GM23338 (cell line): ENCODE measurements at regions not wholly inside any gene's neighbourhood (a gene's known extent, or its start where the extent isn't known, plus 50 kb on each side); places are given as distances from the start of the nearest gene placed in this dataset.

ENCODE experiments used
- ATAC-seq: fragments of 200-7000 bp; cut with Tn5 transposase; 3 replicates; pipeline ENCODE4 v1.9.1; 2020
- DNase-seq: peaks from one replicate; pipeline ENCODE4 v3.0.0-alpha.2; 2015; ENCODE audit warnings: low spot score
- H2AFZ ChIP-seq: fragments of 200-600 bp; sonication (generic); 2 replicates; pipeline ENCODE4 v1.8.0; 2016; ENCODE audit warnings: antibody characterized with exemption, mild to moderate bottlenecking, moderate library complexity
- H3F3A ChIP-seq: fragments of 200-600 bp; sonication (generic); replicated peaks from 2 replicates; pipeline ENCODE4 v1.8.0; 2017; ENCODE audit warnings: antibody characterized with exemption, mixed run types, low read depth
- H3K27ac ChIP-seq: fragments of 200-600 bp; sonication (generic); 2 replicates; pipeline ENCODE4 v1.6.1; 2016; ENCODE audit warnings: low read depth
- H3K27me3 ChIP-seq: fragments of 200-600 bp; sonication (generic); 2 replicates; pipeline ENCODE4 v1.8.0; 2016; ENCODE audit warnings: mild to moderate bottlenecking, mixed run types, moderate library complexity; ENCODE audit not compliant: insufficient read depth
- H3K36me3 ChIP-seq: fragments of 200-600 bp; sonication (generic); 2 replicates; pipeline ENCODE4 v1.8.0; 2016; ENCODE audit warnings: mild to moderate bottlenecking; ENCODE audit not compliant: insufficient read depth
- H3K4me1 ChIP-seq: fragments of 200-600 bp; sonication (generic); 2 replicates; pipeline ENCODE4 v1.8.0; 2016; ENCODE audit warnings: mild to moderate bottlenecking, moderate library complexity; ENCODE audit not compliant: insufficient read depth
- H3K4me2 ChIP-seq: fragments of 200-600 bp; sonication (generic); 2 replicates; pipeline ENCODE4 v1.7.1; 2017; ENCODE audit warnings: mixed run types
- H3K4me3 ChIP-seq: fragments of 200-600 bp; sonication (generic); 2 replicates; pipeline ENCODE4 v1.6.1; 2016; ENCODE audit warnings: mixed run types
- H3K79me2 ChIP-seq: fragments of 200-600 bp; sonication (generic); replicated peaks from 2 replicates; pipeline ENCODE4 v1.8.0; 2017; ENCODE audit warnings: mild to moderate bottlenecking; ENCODE audit not compliant: insufficient read depth
- H3K9me2 ChIP-seq: fragments of 200-600 bp; sonication (generic); 2 replicates; pipeline ENCODE4 v1.8.0; 2017; ENCODE audit not compliant: insufficient read depth
- H4K20me1 ChIP-seq: fragments of 200-600 bp; sonication (generic); replicated peaks from 2 replicates; pipeline ENCODE4 v1.8.0; 2017; ENCODE audit warnings: mild to moderate bottlenecking; ENCODE audit not compliant: insufficient read depth
- H3K27ac Mint-ChIP-seq: 2 replicates; pipeline ENCODE4 v1.8.0; 2020; ENCODE audit warnings: inconsistent platforms, mild to moderate bottlenecking, moderate library complexity, mixed read lengths
- H3K27me3 Mint-ChIP-seq: 3 replicates; pipeline ENCODE4 v1.8.0; 2022; ENCODE audit warnings: low read depth, mild to moderate bottlenecking, moderate library complexity, mixed read lengths, inconsistent platforms; ENCODE audit not compliant: insufficient read depth, poor library complexity
- H3K36me3 Mint-ChIP-seq: 3 replicates; pipeline ENCODE4 v1.8.0; 2021; ENCODE audit warnings: low read depth, mild to moderate bottlenecking, inconsistent platforms, moderate library complexity, mixed read lengths
- H3K4me1 Mint-ChIP-seq: 3 replicates; pipeline ENCODE4 v1.8.0; 2020; ENCODE audit warnings: mild to moderate bottlenecking, inconsistent platforms, mixed read lengths
- H3K4me3 Mint-ChIP-seq: 3 replicates; pipeline ENCODE4 v1.8.0; 2021; ENCODE audit warnings: moderate library complexity, mild to moderate bottlenecking, inconsistent platforms, mixed read lengths
- H3K9me3 Mint-ChIP-seq: 3 replicates; pipeline ENCODE4 v1.8.0; 2020; ENCODE audit warnings: moderate library complexity, mild to moderate bottlenecking, inconsistent platforms, mixed read lengths
- CREB1 ChIP-seq: fragments of 250-450 bp; sonication (Bioruptor Pico); IDR thresholded peaks from 2 replicates; pipeline ENCODE4 v1.5.0; 2020; ENCODE audit warnings: low read depth, mild to moderate bottlenecking, moderate library complexity
- EZH2 ChIP-seq: fragments of 200-600 bp; sonication (generic); IDR thresholded peaks from one replicate; pipeline ENCODE4 v1.8.0; 2017; ENCODE audit warnings: antibody characterized with exemption, mild to moderate bottlenecking, low read depth; ENCODE audit not compliant: unreplicated experiment
- EZH2phosphoT487 ChIP-seq: fragments of 200-600 bp; sonication (generic); IDR thresholded peaks from one replicate; pipeline ENCODE4 v1.8.1; 2018; ENCODE audit warnings: antibody characterized with exemption; ENCODE audit not compliant: unreplicated experiment
- JUNB ChIP-seq: IDR thresholded peaks from one replicate; pipeline ENCODE4 v1.6.1; 2016; ENCODE audit warnings: antibody characterized with exemption; ENCODE audit not compliant: unreplicated experiment
- NANOG ChIP-seq: IDR thresholded peaks from 2 replicates; pipeline ENCODE4 v1.6.1; 2016; ENCODE audit warnings: antibody characterized with exemption, borderline replicate concordance
- POLR2AphosphoS5 ChIP-seq: IDR thresholded peaks from 2 replicates; pipeline ENCODE4 v1.6.1; 2016; ENCODE audit warnings: antibody characterized with exemption, low read depth
- STAT1 ChIP-seq: IDR thresholded peaks from one replicate; pipeline ENCODE4 v1.6.1; 2016; ENCODE audit warnings: antibody characterized with exemption; ENCODE audit not compliant: unreplicated experiment
- ZNF114 ChIP-seq: fragments of 250-450 bp; sonication (Bioruptor Pico); IDR thresholded peaks from 2 replicates; pipeline ENCODE4 v1.5.0; 2020; ENCODE audit warnings: mild to moderate bottlenecking, moderate library complexity
- TF ChIP-seq, protein P1 (sequence below): fragments of 250-450 bp; sonication (Bioruptor Pico); IDR thresholded peaks from 2 replicates; pipeline ENCODE4 v1.5.0; 2020; ENCODE audit warnings: mild to moderate bottlenecking, moderate library complexity
- TF ChIP-seq, protein P2 (sequence below): IDR thresholded peaks from one replicate; pipeline ENCODE4 v1.6.1; 2018; ENCODE audit warnings: antibody characterized with exemption; ENCODE audit not compliant: unreplicated experiment
- TF ChIP-seq, protein P3 (sequence below): IDR thresholded peaks from 2 replicates; pipeline ENCODE4 v1.6.1; 2016; ENCODE audit warnings: antibody characterized with exemption

DNA sequence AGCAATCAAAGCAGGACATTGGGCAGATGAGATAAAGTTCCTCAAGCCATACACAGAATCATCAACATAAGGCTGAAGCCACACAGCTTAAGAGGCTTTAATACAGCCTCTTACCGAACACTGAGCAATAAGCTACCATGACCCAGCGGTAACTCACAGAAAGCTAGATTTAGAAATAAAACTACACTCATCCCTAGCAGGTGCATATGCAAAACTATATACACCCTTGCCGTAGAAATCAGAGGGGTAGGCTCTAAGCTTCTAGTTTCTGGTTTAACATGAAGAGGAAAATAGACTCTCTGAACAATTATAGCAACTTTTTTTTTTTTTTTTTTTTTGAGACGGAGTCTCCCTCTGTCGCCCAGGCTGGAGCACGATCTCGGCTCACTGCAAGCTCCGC is 428.8 kb upstream of the FIGN start (continued):
- TF ChIP-seq, protein P1, sequence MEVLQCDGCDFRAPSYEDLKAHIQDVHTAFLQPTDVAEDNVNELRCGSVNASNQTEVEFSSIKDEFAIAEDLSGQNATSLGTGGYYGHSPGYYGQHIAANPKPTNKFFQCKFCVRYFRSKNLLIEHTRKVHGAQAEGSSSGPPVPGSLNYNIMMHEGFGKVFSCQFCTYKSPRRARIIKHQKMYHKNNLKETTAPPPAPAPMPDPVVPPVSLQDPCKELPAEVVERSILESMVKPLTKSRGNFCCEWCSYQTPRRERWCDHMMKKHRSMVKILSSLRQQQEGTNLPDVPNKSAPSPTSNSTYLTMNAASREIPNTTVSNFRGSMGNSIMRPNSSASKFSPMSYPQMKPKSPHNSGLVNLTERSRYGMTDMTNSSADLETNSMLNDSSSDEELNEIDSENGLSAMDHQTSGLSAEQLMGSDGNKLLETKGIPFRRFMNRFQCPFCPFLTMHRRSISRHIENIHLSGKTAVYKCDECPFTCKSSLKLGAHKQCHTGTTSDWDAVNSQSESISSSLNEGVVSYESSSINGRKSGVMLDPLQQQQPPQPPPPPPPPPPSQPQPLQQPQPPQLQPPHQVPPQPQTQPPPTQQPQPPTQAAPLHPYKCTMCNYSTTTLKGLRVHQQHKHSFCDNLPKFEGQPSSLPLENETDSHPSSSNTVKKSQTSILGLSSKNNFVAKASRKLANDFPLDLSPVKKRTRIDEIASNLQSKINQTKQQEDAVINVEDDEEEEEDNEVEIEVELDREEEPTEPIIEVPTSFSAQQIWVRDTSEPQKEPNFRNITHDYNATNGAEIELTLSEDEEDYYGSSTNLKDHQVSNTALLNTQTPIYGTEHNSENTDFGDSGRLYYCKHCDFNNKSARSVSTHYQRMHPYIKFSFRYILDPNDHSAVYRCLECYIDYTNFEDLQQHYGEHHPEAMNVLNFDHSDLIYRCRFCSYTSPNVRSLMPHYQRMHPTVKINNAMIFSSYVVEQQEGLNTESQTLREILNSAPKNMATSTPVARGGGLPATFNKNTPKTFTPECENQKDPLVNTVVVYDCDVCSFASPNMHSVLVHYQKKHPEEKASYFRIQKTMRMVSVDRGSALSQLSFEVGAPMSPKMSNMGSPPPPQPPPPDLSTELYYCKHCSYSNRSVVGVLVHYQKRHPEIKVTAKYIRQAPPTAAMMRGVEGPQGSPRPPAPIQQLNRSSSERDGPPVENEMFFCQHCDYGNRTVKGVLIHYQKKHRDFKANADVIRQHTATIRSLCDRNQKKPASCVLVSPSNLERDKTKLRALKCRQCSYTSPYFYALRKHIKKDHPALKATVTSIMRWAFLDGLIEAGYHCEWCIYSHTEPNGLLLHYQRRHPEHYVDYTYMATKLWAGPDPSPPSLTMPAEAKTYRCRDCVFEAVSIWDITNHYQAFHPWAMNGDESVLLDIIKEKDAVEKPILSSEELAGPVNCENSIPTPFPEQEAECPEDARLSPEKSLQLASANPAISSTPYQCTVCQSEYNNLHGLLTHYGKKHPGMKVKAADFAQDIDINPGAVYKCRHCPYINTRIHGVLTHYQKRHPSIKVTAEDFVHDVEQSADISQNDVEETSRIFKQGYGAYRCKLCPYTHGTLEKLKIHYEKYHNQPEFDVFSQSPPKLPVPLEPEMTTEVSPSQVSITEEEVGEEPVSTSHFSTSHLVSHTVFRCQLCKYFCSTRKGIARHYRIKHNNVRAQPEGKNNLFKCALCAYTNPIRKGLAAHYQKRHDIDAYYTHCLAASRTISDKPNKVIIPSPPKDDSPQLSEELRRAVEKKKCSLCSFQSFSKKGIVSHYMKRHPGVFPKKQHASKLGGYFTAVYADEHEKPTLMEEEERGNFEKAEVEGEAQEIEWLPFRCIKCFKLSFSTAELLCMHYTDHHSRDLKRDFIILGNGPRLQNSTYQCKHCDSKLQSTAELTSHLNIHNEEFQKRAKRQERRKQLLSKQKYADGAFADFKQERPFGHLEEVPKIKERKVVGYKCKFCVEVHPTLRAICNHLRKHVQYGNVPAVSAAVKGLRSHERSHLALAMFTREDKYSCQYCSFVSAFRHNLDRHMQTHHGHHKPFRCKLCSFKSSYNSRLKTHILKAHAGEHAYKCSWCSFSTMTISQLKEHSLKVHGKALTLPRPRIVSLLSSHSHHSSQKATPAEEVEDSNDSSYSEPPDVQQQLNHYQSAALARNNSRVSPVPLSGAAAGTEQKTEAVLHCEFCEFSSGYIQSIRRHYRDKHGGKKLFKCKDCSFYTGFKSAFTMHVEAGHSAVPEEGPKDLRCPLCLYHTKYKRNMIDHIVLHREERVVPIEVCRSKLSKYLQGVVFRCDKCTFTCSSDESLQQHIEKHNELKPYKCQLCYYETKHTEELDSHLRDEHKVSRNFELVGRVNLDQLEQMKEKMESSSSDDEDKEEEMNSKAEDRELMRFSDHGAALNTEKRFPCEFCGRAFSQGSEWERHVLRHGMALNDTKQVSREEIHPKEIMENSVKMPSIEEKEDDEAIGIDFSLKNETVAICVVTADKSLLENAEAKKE (CRISPR knock-in tag), result no peak
- TF ChIP-seq NANOG (no peak), EZH2phosphoT487 (no peak), ZNF114 (CRISPR knock-in tag) (no peak), POLR2AphosphoS5 (no peak), STAT1 (no peak)
- TF ChIP-seq, protein P2, sequence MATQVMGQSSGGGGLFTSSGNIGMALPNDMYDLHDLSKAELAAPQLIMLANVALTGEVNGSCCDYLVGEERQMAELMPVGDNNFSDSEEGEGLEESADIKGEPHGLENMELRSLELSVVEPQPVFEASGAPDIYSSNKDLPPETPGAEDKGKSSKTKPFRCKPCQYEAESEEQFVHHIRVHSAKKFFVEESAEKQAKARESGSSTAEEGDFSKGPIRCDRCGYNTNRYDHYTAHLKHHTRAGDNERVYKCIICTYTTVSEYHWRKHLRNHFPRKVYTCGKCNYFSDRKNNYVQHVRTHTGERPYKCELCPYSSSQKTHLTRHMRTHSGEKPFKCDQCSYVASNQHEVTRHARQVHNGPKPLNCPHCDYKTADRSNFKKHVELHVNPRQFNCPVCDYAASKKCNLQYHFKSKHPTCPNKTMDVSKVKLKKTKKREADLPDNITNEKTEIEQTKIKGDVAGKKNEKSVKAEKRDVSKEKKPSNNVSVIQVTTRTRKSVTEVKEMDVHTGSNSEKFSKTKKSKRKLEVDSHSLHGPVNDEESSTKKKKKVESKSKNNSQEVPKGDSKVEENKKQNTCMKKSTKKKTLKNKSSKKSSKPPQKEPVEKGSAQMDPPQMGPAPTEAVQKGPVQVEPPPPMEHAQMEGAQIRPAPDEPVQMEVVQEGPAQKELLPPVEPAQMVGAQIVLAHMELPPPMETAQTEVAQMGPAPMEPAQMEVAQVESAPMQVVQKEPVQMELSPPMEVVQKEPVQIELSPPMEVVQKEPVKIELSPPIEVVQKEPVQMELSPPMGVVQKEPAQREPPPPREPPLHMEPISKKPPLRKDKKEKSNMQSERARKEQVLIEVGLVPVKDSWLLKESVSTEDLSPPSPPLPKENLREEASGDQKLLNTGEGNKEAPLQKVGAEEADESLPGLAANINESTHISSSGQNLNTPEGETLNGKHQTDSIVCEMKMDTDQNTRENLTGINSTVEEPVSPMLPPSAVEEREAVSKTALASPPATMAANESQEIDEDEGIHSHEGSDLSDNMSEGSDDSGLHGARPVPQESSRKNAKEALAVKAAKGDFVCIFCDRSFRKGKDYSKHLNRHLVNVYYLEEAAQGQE, result no peak

DNA sequence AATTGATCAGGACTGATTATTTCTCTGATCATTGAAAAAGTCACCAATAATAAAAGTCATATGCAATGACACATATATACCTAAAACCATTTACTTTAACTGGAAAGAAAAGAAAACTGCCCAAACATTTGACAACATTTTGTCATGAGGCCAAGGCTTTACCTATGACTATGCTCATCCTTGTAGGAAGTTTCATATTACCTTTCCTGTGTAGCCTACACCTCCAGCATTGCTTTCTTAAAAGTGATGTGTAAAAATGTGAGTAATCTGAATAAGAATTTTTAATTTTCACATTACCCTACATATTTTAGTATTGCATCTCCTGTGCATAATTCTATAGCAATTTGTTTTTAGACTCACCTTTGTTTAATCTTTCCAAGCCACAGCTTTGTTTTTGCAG is 419.8 kb upstream of the FIGN start:
- H3K4me2 ChIP-seq, result no peak overlapping the region
- no peak for DNase-seq
- H3K36me3 ChIP-seq, result 0 out of 2 replicates have a peak, but pooled peaks cover 3% of the 10 kb centered on the region
- no peak overlapping the region for H3K4me3 Mint-ChIP-seq
- H3K9me2 ChIP-seq, result no peaks in the 10 kb centered on the region
- H3K4me1 ChIP-seq, result no peaks in the 10 kb centered on the region
- H3K9me3 Mint-ChIP-seq, result peaks cover 4% of the 10 kb centered on the region; the same call in 2 of the 3 replicates
- no peaks in the 10 kb centered on the region for H3K27me3 ChIP-seq
- H3K27ac Mint-ChIP-seq, result no peak overlapping the region
- no peaks in the 10 kb centered on the region for H3K27me3 Mint-ChIP-seq
- no peaks in the 10 kb centered on the region for H3F3A ChIP-seq
- no peaks in the 10 kb centered on the region for H4K20me1 ChIP-seq
- no peak overlapping the region for H2AFZ ChIP-seq
- ATAC-seq, result no peak
- no peak overlapping the region for H3K27ac ChIP-seq
- 0 out of 3 replicates have a peak, but pooled peaks cover 2% of the 10 kb centered on the region for H3K36me3 Mint-ChIP-seq
- no peak overlapping the region for H3K4me3 ChIP-seq
- no peaks in the 10 kb centered on the region for H3K79me2 ChIP-seq
- H3K4me1 Mint-ChIP-seq, result no peaks in the 10 kb centered on the region
- TF ChIP-seq, protein P3, sequence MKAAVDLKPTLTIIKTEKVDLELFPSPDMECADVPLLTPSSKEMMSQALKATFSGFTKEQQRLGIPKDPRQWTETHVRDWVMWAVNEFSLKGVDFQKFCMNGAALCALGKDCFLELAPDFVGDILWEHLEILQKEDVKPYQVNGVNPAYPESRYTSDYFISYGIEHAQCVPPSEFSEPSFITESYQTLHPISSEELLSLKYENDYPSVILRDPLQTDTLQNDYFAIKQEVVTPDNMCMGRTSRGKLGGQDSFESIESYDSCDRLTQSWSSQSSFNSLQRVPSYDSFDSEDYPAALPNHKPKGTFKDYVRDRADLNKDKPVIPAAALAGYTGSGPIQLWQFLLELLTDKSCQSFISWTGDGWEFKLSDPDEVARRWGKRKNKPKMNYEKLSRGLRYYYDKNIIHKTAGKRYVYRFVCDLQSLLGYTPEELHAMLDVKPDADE, result no peak
- TF ChIP-seq ZNF114 (CRISPR knock-in tag), result no peak
- no peak for TF ChIP-seq STAT1
- no peak for TF ChIP-seq NANOG
- TF ChIP-seq JUNB, result no peak
- TF ChIP-seq, protein P2, result no peak
- TF ChIP-seq EZH2, result no peak
- TF ChIP-seq CREB1 (CRISPR knock-in tag), result no peak
